Islet precursor cell (in vitro differentiated cells): ENCODE measurements at regions not wholly inside any gene's neighbourhood (a gene's known extent, or its start where the extent isn't known, plus 50 kb on each side); places are given as distances from the start of the nearest gene placed in this dataset.
A peak's percentile ranks its signal among the peaks of the same experiment; 100 is the strongest.

ENCODE experiments used
- DNase-seq: peaks from one replicate; pipeline ENCODE4 v3.0.0-alpha.2; 2018

DNA sequence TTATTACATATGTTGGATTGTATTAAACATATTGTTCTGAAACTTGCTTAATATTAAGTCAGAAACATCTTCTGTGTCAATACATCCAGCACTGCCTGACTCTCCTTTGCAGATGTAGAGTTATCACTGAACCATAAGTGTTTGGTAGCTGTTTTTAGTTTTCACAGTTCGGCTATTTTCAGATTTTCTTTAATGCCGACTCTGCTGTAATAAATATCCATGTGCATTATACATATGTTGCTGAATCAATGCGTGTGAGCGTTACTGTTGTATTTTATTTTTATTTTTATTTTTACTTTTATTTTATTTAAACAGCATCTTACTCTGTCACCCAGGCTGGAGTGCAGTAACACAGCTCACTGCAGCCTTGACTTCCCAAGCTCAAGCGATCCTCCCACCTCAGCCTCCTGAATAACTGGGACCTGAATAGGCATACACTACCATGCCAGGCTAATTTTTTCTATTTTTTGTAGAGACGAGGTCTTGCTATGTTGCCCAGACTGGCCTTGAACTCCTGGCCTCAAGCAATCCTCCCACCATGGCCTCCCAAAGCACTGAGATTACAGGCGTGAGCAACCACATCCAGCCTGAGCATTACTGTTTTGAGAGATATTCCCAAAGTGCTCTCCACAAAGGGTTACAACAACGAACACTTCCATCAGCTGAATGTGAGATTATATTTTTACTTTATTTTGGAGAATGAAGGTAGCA, 50.7 kb upstream of the NOCT start:
- no peak for DNase-seq

DNA sequence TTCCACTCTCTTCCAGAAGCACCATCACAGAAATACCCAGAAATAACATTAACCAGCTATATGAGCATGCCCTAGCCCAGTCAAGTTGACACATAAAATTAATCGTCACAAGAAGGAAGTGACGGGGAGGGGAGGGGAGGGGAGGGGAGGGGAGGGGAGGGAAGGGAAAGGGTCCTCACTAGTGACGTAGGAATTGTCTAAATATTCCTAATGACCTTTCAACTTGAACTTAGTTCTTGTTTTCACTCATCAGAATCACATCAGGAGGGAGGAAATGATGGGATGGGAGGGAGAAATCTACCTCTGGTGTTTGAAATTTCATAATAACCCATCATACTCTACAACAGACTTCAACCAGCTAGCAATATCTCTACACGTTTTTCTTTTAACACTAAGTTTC, 52.2 kb upstream of the NOCT start:
- DNase-seq, result no peak

DNA sequence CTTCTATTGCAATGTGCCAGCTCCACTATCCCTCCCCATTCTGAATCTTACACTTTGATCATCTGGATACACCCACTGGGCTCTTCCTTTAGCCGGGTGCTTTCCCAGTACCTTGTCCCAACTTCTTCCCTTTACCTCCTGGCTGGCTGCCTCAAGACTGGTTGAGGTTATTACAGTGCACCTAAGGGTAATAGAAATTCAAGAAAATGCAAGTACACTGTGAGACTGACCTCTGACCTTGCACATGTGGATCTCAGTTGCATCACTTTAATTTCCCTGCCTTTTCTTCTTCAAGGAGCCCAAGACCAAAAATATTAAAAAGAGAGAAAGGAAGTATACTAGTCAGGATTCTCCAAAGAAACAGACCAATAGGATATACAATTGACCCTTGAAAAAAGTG, 53.9 kb upstream of the NOCT start:
- no peak for DNase-seq

DNA sequence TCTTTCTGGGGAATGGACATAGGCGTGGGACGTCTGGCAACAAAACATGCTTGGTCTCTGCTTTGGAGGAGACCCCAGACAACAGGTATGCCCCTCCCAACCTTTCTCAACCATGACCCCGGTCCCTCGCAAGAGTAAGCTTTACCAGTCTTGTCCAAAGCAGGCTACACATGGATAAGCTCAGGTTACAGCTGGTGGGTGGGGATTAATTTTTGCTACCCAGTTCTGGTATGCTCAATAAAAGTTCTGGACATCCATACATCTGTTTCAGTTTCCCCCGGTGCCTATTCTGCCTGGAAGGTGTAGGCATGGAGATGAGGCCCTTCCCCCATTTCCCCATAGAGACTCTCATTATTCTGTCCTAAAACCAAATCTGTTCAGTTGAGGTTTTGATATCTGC, 54.5 kb upstream of the NOCT start:
- DNase-seq, result no peak

DNA sequence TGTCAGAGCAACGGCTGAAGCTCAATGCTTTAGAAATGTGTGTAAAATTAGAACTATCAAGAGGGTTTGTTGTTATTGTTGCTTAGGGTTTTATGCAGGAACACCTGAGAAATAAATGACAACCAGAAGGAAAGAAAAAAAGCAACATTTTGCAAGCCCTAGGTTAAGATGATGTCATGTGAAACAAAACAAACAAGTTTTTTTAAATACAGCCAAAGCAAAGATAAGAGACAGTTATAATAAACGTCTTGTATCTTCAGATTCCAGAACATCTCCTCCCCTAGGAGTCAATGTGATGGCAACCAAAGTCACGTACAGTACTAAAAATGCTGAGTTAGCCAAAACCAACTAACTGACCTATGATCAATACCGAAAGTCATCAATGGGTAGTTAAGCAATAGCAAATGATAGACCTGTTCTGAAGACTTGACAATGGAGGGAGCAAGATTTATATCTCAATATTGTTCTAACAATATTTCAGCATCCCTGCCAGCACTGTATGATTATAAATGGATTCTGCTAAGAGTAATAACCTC, 55.3 kb upstream of the NOCT start:
- DNase-seq, result no peak

DNA sequence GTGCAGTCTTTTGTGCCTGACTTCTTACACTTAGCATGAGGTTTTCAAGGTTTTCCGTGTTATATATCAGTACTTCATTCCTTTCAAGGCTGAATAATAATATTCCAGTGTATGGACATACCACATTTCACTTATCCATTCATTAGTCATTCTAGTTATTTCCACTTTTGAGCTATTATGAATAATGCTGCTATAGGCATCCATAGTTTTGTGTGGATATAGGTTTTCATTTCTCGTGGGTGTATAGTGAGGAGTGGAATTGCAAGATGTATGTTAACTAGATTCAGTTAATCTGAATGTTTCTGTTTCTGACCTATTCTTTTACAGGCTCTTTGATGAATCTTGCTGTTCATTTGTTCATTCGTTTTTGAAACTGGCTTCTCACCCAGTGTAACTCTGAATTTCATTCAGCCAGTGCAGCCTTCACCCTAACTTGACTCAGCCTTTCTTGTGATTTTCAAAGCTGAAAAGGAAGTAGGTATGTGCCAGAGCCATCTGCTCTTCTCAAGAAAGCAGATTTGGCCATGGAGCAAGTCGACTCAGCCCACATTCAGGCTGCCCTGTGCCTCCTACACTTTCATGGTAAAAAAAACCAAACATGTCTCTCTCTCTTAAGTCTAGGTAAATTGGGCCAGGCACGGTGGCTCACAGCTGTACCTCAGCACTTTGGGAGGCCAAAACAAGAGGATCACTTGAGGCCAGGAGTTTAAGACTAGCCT, 56.3 kb upstream of the NOCT start:
- DNase-seq, result no peak

DNA sequence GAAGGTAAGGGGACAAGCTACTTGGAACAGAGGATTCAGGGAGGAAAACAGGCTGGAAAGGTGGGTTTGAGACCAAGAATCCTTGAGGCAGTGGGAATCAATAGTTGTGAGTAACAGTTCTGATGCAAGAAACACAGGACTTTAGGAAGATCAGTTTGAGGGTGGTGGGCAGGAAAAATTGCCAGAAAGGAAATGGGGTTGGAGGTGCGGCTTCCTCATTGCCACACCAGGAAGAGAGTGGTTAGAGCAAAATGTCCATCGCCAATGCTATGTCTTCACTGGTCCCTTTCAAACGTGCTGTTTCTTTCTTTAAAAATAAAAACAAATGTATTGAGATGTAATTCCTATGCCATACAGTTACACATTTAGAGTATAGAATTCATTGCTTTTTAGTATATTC, 57.1 kb upstream of the NOCT start:
- DNase-seq, result no peak

DNA sequence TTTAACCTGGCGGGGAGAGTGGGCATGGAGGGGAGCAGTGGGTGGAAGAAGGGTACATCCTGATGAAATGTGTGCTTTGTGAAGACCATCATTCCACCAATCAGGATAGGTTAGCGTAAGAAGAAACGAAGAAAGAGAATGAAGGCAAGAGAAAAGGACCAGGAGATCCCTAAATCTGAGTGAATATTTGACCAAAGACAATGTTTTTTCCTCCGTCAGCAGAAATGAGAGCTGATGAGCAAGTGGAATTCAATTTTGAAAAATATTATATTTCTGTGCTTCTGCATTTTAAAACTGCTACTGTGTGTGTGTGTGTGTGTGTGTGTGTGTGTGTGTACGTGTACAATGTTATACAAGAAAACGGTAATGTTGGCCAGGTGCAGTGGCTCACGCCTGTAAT, 58.3 kb upstream of the NOCT start:
- DNase-seq, result no peak

DNA sequence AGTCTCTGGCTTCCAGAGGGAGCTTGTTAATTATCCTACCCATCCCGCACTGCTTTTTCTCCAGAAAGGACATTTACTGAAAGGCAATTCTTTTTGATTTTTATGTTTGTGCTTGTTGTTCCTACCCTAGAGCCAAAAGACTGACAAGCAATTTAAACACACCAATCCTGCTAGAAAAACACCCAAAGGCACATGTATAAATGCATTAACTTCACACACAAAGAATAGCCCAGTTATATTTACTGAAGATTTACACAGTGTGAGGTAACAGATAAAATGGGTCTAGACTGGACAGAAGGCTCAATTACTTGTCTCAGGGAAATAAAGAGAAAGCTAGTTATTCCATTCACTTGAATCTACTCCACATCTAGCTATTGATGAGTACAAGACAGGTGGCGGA, 61.2 kb upstream of the NOCT start:
- DNase-seq, result no peak

DNA sequence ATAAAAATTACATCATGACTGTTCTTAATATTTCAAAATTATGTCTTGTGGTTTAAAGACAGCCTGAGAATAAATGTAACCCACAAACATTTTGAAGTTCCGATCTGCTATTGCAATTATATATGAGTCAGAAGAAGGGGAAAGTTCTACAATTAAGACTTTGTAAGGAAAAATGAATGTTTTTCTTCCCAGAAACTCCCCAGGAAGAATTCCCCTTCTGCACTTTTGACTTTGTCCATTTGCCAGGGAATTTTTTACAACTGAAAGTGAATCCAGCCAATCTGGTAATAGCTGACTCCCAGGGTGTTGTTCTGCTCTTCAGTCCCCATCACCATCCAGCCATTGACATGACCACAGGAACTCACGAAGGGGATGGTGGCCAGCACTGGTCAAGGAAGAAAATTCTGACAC, 61.6 kb upstream of the NOCT start:
- DNase-seq, result no peak

DNA sequence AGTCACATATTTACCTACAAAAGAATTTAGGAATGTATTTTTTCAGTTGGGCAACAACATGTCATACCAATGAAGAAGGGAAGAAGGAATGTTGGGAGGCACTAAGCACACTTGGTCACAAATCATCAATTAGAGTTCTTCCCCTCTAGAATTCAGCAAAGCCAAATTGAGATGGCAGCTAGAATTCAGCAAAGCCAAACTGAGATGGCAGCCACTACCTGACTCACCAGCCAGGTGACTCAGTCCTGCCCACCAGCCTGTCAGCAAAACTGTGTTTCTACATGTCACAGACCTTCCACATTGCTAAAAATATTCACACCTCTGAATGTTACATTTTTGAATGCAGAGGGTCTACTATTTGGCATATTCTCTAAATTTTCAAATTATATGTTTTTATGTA, 63.2 kb upstream of the NOCT start:
- peak; percentile 72 for DNase-seq

DNA sequence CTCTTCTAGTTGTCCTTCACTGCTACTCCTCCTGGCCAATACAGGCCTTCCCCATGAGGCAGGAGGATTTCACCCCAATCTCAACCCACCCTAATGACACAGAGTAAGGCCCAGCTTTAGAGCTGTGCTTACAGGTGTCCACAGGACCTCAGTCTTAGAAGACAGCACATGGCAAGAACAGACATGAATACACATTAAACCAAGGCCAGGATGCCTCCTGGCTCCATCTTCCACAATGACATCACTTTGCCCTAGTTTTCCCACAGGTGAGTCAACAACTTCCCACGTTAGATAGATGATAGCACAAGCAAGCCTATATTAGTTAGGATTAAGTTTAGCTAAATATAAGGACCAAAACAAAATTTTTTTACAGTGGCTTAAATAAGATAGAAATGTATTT, 63.8 kb upstream of the NOCT start:
- no peak for DNase-seq

DNA sequence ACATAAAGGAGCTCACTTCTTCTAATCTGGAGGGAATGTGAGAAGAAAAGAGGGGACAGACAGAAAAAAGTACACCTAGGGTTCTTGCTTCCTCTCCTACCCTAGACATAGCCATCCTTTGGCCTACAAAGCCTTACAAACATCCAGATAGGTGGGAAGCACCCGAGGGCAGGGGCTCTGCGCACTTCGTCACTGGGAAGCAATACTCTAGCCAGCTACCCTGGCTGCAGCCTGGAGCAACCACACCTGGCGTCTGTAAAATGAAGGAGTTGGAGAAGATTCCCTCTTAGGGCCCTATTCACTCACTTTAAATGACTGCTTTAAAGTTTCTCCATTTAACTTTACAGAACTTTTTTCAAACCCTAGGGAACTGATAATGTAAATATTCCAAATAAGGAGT, 65.7 kb upstream of the NOCT start:
- peak; percentile 85 for DNase-seq

DNA sequence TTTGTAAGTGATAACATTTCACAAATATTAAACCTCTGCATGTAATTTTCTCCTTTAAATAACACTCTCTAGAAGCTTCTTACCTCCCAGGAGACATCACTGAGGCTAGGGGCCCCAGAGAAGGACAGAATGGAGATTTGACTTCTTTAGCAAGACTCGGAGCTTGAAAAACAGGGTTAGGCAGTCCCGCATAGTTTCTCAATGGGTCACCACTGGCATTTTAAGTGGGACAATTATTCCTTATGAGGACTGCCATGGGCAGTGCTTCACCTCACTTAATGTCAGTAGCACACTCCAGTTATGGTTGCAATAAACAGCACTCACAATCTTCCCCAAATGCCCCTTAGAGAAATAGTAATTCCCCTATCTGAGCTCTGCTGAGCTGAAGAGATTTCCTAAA, 66.7 kb upstream of the NOCT start:
- DNase-seq, result peak; percentile 92

DNA sequence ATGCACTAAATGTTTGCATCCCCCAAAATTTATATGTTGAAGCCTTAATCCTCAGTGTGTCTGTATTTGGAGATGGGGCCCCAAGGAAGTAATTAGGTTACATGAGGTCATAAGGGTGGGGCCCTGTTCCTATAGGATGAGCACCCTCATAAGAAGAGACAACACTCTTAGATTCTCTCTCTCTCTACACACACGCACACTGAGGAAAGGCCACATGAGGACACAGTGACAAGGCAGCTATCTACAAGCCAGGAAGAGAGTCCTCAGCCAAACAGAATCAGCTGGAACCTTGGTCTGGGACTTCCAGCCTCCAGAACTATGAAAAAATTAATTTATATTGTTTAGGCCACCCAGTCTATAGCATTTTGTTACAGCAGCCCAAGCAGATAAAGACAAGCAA, 69.3 kb upstream of the NOCT start:
- DNase-seq, result no peak

DNA sequence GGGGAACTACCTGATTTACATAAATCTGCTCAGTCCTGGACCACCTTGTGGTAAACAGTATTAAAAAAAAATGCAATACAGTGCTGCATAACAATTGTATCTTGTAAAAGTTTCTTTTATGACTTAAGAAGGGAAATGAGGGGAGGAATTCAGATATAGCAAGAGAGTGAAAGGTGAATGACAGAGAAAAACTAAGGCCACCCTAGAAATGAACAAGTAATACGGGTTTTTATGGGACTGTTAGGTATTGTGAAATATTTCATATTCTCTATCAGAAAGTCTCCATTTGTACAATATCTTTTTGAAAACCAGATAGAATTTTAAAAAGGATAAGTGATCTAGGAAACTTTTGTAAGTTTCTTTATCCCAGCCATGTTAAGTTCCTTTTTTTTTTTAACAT, 69.7 kb upstream of the NOCT start:
- DNase-seq, result no peak

DNA sequence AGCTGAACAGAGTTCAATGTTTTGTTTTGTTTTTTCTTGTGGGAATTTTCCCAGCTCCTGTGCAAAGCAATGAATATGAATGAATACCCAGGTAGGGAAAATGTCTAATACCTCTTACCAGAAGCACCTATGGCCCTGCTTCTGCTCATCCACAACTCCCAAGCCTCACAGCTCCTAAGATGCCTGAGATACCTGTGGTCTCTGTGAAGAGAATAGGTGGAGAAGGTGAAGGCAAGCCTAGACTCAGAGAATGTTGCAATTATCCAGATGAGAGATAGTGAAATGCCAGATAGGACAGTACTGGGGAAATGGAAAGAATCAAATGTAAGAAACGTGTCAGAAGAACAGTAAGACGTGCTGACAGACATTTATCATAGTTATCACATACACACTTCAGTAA, 70.2 kb upstream of the NOCT start:
- peak; percentile 86 for DNase-seq

DNA sequence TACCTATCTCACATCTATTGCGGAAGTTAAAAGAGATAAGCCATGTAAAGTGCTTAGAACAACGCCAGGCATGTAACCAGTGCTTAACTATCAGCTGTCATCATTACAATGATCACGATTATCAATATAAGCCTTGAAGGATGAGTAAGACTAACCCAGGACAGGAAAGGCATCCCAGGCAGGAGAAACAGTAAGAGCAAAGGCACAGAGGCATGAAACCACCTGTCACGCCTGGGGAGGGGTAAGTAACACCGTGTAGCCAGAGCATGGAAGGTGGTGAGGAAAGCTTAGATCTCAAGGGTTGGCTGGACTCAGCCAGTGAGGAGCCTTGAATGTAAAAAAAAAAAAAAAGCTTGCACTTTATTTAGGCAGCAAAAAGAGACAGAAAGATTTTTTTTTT, 71.7 kb upstream of the NOCT start:
- DNase-seq, result no peak

DNA sequence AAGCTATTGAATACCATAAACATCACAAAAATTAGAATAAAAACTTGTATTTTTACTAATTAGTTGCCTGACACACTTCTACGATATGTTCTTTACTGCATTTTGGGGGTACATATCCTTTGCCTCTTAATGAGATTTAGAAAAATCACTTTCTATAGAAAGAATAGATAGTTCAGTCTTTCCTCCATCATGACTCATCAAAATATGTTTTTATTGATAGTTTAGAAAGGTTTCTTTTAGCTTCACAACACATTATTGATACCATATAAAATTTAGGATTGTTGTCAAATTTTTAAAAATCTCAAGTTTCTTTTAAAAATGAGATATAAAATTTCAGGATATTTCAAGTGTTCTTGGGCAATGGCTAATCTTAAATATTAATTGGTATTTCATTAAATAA, 74.5 kb upstream of the NOCT start:
- no peak for DNase-seq

DNA sequence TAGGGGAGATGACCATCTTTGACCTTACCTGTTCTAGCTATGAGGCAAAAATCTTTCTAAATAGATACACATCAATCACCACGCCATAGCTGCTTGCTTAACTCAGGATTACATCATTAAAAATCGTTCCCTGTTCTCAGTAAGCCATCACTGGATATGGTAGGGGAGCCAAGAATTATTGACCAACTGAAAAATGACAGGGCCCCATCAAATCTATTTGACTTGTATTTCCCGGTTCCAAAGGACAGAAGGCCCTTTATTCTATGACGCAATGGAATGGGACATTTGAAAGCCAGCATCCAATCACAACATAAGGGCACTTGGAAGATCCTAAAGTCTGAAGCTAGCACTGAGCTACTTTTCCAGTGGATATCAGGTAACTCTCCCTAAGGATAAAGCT, 75.6 kb upstream of the NOCT start:
- no peak for DNase-seq

DNA sequence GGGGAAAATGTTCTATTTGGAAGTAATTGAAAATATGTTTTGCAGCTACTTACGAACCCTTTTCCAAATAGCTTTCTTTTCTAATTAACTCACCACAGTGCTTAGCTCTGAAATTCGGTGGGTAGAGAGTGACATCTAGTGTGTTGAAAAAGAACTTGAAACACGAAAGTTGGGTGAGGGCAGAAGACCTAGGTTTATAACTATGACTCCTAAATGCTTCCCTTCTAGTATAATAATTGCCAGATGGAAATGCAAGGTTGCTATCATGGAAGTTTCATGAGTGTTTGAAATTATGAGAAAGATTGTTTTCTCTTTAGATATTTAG, 77.3 kb upstream of the NOCT start:
- no peak for DNase-seq

DNA sequence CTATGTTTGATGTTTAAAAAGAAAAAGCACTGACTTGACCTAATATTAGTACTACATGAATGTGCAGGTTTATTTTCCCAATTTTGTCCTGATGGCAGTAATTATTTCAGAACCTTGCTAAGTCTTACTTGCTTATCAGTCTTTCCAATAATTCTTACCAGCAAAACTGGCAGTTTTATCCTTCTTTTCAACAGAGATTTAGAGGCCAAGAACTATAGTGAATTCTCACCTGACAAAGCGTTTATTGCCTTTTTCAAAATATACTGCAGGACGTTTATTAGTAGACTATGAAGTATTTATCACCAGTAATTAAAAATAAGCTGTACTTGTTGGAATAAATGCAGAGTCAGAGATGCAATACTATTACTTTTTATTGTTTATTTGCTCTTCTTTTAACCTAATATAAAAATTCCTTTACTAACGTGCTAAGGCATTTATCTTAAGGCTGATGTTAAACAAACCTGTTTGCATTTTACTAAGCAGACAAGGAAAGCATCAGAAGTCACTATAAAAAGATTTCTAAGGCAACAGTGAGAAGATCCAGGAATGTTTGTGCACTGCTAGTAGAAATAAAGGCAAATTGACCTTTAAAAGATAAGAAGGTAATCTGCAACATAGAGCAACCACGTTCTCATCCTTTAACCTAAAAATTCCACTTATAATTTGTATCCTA, 80.3 kb upstream of the NOCT start:
- DNase-seq, result no peak

DNA sequence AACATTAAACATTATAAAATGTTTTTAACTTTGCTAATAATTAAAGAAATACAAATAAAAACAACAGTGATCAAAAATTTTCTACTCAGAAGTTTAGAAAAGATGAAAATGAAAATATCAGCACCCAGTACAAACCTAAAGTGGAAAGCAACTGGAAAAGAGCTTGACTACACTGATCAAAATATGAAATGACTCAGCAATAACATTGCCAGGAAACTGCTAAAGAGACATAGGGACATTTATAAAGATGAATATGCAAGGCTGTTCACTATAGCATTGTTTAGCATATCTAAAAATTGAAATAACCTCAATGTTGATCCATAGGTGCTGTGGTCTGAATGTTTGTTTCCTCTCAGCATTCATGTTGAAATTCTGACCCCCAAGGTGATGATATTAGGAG, 88.5 kb upstream of the NOCT start:
- no peak for DNase-seq

DNA sequence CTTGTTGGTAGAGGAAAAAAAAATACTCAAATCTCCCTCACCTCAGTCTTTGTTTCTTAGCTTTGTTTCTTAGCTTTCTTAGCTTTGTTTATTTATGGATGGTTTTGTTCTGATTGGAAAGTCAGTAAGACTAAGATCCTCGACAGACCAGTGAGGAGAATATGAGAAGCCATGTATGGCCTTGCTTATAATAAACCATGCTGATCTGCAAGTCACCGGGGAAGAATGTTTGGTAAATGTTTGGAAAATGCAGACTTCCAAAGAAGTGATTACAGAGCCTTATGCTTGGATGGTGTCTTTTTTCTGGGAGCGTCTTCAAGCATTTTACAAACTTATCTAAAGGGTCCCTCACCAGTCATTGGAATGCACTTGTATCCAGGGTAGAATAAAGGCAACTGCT, 90.1 kb upstream of the NOCT start:
- DNase-seq, result no peak
